Omental fat pad (tissue), 3 donors: ENCODE measurements at regions not wholly inside any gene's neighbourhood (a gene's known extent, or its start where the extent isn't known, plus 50 kb on each side); places are given as distances from the start of the nearest gene placed in this dataset.

ENCODE experiments used
- ATAC-seq: fragments of 150-250 bp; one replicate; pipeline ENCODE4 v1.9.1; 2016; ENCODE audit warnings: mild to moderate bottlenecking, moderate library complexity; ENCODE audit not compliant: low FRiP score
- DNase-seq: peaks from one replicate; pipeline ENCODE4 v3.0.0-alpha.2; 2019; ENCODE audit warnings: low spot score
- CTCF ChIP-seq, 3 donors: fragments of 450-650 bp; IDR thresholded peaks; one replicate each; pipeline ENCODE4 v1.5.1; 2016 to 2017; ENCODE audit warnings: antibody characterized with exemption in 3 of 3, mild to moderate bottlenecking in 3 of 3, moderate library complexity in 2 of 3

DNA sequence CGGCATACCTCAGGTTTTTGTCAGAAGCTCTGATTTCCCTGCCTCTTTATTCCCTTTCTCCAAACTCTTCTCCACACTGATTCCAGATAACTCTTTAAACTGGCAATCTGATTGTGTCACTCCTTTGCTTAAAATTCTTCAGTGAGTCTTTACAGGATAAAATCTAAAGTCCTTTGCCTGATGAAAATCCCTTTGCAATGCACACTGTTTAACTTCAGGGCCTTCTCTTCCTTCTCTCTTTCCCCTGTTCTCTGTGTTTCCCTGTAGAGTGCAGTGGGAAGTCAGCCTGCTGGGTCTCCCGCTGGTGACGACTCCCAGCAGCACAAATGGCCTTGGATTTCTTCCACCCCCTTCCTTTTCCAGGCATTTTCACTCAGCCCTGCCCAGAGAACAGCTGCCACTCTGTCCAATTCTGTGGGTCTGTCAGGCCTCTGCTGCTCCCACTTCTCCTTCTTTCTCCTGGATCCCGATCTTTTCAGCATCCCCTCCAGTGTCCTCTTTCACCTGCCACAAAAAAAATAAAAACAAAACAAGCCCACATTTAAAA lies 189.9 kb upstream of the NWD2 start:
- TF ChIP-seq CTCF (IDR thresholded peaks at IDR 0.05), result no peak
- no peak for DNase-seq
- ATAC-seq, result no peak

DNA sequence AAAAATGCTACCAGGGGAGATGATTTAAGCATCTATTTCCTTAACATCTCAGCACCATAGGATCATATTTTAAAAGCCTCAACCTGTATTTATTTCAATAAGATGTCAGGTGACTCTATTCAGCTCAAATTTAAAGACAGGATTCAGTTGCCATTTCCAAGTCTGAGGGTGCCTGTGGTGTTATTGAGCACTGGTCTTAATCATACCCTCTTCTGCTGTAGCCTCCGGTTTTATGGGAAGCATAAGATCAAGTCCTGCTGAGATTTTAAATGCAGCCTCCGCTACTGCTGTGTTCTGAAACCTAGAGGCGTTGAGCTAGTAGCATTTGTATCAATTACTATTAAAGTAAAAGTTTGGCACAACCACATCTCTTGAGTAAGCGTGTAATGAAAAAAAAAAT lies 185.7 kb upstream of the NWD2 start:
- DNase-seq (no peak), ATAC-seq (no peak)
- TF ChIP-seq CTCF (IDR thresholded peaks at IDR 0.05), result no peak

- no peak for DNase-seq
- TF ChIP-seq CTCF (IDR thresholded peaks at IDR 0.05), result no peak
- no peak for ATAC-seq
Measured at GRCh38 chr4:37066159-37066558, 178.4 kb upstream of the NWD2 start.

GRCh38 chr4:37068580-37068979 lies 176.0 kb upstream of the NWD2 start:
- DNase-seq, result no peak
- TF ChIP-seq CTCF (IDR thresholded peaks at IDR 0.05), result no peak
- no peak for ATAC-seq

GRCh38 chr4:37070041-37070440 lies 174.5 kb upstream of the NWD2 start:
- DNase-seq, result no peak
- TF ChIP-seq CTCF (IDR thresholded peaks at IDR 0.05), result no peak
- no peak for ATAC-seq

DNA sequence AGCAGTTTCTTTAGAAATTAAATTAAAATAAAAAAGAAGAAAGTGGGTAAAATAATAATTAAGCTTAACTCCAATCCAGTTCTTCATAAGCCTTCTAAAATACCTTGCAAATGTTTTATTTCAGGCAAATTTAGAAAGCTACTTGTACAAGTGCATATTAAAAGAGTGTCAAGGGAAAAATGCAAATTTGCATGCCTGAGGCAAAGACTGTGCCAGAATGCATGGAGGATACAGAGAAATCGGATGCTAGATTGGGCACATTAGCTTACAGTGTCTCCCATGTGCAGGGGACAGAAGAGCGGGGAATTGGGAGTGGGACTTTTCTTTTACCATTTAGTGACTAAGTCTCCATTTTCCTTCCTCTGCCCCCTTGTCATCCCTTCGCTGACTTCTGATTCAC lies 173.0 kb upstream of the NWD2 start:
- no peak for TF ChIP-seq CTCF (IDR thresholded peaks at IDR 0.05)
- no peak for ATAC-seq
- no peak for DNase-seq

GRCh38 chr4:37073226-37073840 lies 171.2 kb upstream of the NWD2 start:
- no peak for TF ChIP-seq CTCF (IDR thresholded peaks at IDR 0.05)
- ATAC-seq (no peak), DNase-seq (no peak)
